GM18498 (cell line): ENCODE measurements at regions not wholly inside any gene's neighbourhood (a gene's known extent, or its start where the extent isn't known, plus 50 kb on each side); places are given as distances from the start of the nearest gene placed in this dataset.
"Not testable (repeated sequence)": the region's sequence is repeated elsewhere in the genome, so short reads cannot be mapped to it uniquely, and the experiment has no call there.

Experiments
- ATAC-seq: cut with Tn5 transposase; IDR thresholded peaks from one replicate; pipeline ENCODE4 v1.9.1; 2021; ENCODE audit warnings: mild to moderate bottlenecking, moderate library complexity; ENCODE audit not compliant: unreplicated experiment

- ATAC-seq, result no peak
Observed at GRCh38 chr6:105882828-105883227, 203.3 kb upstream of the PRDM1 start.

- ATAC-seq, result no peak
Observed at GRCh38 chr6:105882121-105882803, 203.9 kb upstream of the PRDM1 start.

- no peak for ATAC-seq
Observed at GRCh38 chr6:105881608-105882007, 204.5 kb upstream of the PRDM1 start.

- peak; percentile 76 for ATAC-seq
Observed at GRCh38 chr6:105880030-105880492, 206.1 kb upstream of the PRDM1 start.

- no peak for ATAC-seq
Observed at GRCh38 chr6:105879146-105879545, 207.0 kb upstream of the PRDM1 start.

GRCh38 chr6:105875974-105876640 is 210.0 kb upstream of the PRDM1 start:
- ATAC-seq, result no peak

GRCh38 chr6:105874835-105875626 is 211.1 kb upstream of the PRDM1 start:
- no peak for ATAC-seq

- ATAC-seq, result no peak
Observed at GRCh38 chr6:105873799-105874198, 212.3 kb upstream of the PRDM1 start.

- no peak for ATAC-seq
Observed at GRCh38 chr6:105873211-105873704, 212.9 kb upstream of the PRDM1 start.

GRCh38 chr6:105872249-105872648 is 213.9 kb upstream of the PRDM1 start:
- no peak for ATAC-seq

- no peak for ATAC-seq
Observed at GRCh38 chr6:105871542-105871941, 214.6 kb upstream of the PRDM1 start.

- no peak for ATAC-seq
Observed at GRCh38 chr6:105869835-105870440, 216.2 kb upstream of the PRDM1 start.

GRCh38 chr6:105868823-105869460 is 217.2 kb upstream of the PRDM1 start:
- ATAC-seq, result no peak

- ATAC-seq, result no peak
Observed at GRCh38 chr6:105867821-105868220, 218.3 kb upstream of the PRDM1 start.

GRCh38 chr6:105867277-105867676 is 218.9 kb upstream of the PRDM1 start:
- no peak for ATAC-seq

- ATAC-seq, result no peak
Observed at GRCh38 chr6:105862936-105863607, 223.1 kb upstream of the PRDM1 start.

GRCh38 chr6:105860927-105861326 is 225.2 kb upstream of the PRDM1 start:
- ATAC-seq, result not testable (repeated sequence)

- ATAC-seq, result no peak
Observed at GRCh38 chr6:105859457-105859856, 226.7 kb upstream of the PRDM1 start.

GRCh38 chr6:105858639-105859038 is 227.5 kb upstream of the PRDM1 start:
- not testable (repeated sequence) for ATAC-seq

- no peak for ATAC-seq
Observed at GRCh38 chr6:105855433-105855832, 230.7 kb upstream of the PRDM1 start.
